Large intestine (tissue), 3 donors: ENCODE measurements at regions not wholly inside any gene's neighbourhood (a gene's known extent, or its start where the extent isn't known, plus 50 kb on each side); places are given as distances from the start of the nearest gene placed in this dataset.

Experiments used
- DNase-seq, 2 donors: peaks; one replicate each; pipeline versions ENCODE4 v3.0.0 to v3.0.0-alpha.2; 2013
- H3K27ac ChIP-seq: one replicate; pipeline ENCODE4 v1.5.1; 2013; ENCODE audit warnings: low read length
- H3K27me3 ChIP-seq: 2 replicates; pipeline ENCODE4 v1.6.1; 2013; ENCODE audit warnings: low read length; ENCODE audit not compliant: control insufficient read depth, insufficient read depth
- H3K36me3 ChIP-seq: 2 replicates; pipeline ENCODE4 v1.6.1; 2013; ENCODE audit warnings: low read length; ENCODE audit not compliant: control insufficient read depth, insufficient read depth
- H3K4me1 ChIP-seq: one replicate; pipeline ENCODE4 v1.6.1; 2013; ENCODE audit warnings: low read length; ENCODE audit not compliant: control insufficient read depth, insufficient read depth
- H3K4me3 ChIP-seq: one replicate; pipeline ENCODE4 v1.5.1; 2013; ENCODE audit warnings: low read length
- H3K9me3 ChIP-seq: one replicate; pipeline ENCODE4 v1.6.1; 2013; ENCODE audit warnings: mild to moderate bottlenecking, low read depth, low read length, moderate library complexity; ENCODE audit not compliant: control insufficient read depth
- WGBS: methylation state at CpG from one replicate; pipeline ENCODE4 v1.1.5; 2013; ENCODE audit warnings: low lambda C conversion rate; ENCODE audit not compliant: insufficient coverage; 5-methylcytosine and 5-hydroxymethylcytosine counted together

DNA sequence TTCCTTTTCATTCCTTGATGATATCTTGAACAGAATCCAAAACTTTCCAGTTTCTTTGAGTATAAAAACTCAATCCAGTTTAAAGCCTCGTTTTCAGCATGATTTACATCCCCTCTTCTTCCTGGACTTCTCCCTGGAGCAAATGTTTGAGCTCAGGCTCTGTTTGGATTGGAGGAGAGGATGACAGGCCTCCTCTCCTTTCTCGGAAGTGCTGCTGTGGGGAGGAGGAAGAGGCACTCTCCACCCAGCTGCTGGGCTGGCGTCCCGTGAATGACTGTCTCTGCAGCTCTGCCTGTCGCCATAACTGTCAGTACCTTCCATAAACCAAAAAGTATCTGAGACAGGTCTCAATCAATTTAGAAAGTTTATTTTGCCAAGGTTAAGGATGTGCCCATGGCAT, 238.2 kb upstream of the AGAP1 start:
- DNase-seq = peak in 1 of 2 donors; percentile 16
- no peaks in the 10 kb centered on the region for H3K9me3 ChIP-seq
- no CpG with 5 or more reads among the region's 5 CpGs for WGBS
- H3K36me3 ChIP-seq = no peaks in the 10 kb centered on the region
- H3K4me3 ChIP-seq = no peak overlapping the region
- no peaks in the 10 kb centered on the region for H3K27me3 ChIP-seq
- no peaks in the 10 kb centered on the region for H3K4me1 ChIP-seq
- no peak overlapping the region for H3K27ac ChIP-seq

DNA sequence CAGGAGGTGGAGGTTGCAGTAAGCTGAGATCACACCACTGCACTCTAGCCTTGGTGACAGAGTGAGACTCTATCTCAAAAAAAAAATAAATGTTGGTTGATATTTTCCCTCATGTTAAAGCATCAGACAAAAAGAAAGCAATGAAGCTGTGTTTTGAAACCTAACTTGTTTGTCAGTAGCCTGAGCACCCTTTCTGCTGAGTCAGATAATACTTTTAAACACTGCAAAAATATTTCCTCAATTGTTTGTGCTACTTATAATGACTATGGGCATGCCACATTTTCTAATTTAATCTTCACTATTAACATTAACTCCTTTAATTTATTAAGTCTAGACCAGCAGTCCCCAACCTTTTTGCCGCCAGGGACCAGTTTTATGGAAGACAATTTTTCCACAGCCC, 236.3 kb upstream of the AGAP1 start:
- Histone ChIP-seq H3K27me3 (peaks cover 3% of the 10 kb centered on the region), H3K4me1 (no peaks in the 10 kb centered on the region), H3K9me3 (no peaks in the 10 kb centered on the region), H3K27ac (no peak overlapping the region), H3K36me3 (no peaks in the 10 kb centered on the region), H3K4me3 (no peak overlapping the region)
- no CpG with 5 or more reads among the region's 1 CpG for WGBS
- DNase-seq = no peak

DNA sequence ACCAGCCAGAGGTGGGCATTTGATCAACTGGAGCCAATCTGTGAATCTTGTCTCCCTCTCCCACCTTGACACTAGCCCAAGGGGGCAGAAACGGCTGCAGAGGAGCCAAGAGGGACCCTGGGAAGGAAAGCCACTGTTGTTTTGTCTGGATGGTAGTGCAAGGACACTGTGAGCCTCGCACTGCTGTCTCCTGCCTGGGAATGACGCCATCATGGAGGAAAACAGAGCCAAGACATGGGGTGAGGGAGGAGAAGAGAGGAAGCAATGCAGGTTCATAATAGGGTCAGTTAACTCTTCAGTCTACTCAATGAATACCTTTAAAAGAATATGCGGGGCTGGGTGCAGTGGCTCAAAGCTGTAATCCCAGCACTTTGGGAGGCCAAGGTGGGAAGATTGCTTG, 231.1 kb upstream of the AGAP1 start:
- no peaks in the 10 kb centered on the region for H3K9me3 ChIP-seq
- no peak overlapping the region for H3K27ac ChIP-seq
- peaks cover 5% of the 10 kb centered on the region for H3K27me3 ChIP-seq
- no peak for DNase-seq
- H3K4me3 ChIP-seq = no peak overlapping the region
- peaks cover 13% of the 10 kb centered on the region for H3K4me1 ChIP-seq
- H3K36me3 ChIP-seq = no peaks in the 10 kb centered on the region
- 100% methylated on average over 1 of the region's 4 CpGs for WGBS

DNA sequence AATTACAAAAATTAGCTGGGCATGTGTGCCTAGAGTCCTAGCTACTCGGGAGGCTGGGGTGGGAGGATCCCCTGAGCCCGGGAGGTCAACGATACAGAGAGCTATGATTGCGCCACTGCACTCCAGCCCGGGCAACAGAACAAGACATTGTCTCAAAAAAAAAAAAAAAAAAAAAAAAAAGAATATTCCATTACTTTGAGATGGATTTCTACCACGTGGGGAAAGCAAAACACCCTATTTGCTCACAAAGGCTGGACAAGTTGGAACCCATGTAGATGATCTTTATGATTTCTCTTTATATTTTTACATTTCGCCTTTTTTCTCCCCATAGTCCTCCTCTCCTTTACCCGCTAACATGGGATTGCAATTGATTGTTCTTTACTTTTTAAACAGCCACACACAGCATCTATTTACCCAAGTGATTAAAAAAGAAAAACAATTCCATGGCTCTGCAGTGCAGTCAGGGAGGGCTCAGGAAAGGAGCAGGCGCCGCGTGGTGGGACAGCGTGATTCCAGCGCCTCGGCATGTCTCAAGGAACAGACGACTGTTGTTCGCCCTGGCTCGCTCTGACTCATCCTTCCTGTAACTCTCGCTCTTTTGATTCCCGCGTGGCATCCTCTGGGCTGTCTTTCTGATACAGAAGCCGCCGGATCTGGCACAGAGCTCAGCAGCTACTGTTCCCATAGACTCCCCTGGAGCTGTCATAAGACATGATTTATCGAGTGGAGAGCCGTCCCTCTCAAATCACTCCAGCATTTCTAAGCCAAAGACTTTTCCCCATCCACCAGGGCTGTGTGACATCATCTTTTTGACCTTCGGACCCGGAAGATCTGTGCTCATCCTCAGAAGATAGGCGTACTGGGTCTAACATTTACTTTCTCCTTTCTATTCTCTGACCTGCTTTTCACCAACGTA, 230.4 kb upstream of the AGAP1 start:
- no peak overlapping the region for H3K4me3 ChIP-seq
- DNase-seq = peak; percentile 66 to 84
- WGBS = 70% methylated on average over 2 of the region's 28 CpGs
- H3K36me3 ChIP-seq = no peaks in the 10 kb centered on the region
- H3K27me3 ChIP-seq = peaks cover 5% of the 10 kb centered on the region
- peaks cover 13% of the 10 kb centered on the region for H3K4me1 ChIP-seq
- no peaks in the 10 kb centered on the region for H3K9me3 ChIP-seq
- H3K27ac ChIP-seq = no peak overlapping the region

DNA sequence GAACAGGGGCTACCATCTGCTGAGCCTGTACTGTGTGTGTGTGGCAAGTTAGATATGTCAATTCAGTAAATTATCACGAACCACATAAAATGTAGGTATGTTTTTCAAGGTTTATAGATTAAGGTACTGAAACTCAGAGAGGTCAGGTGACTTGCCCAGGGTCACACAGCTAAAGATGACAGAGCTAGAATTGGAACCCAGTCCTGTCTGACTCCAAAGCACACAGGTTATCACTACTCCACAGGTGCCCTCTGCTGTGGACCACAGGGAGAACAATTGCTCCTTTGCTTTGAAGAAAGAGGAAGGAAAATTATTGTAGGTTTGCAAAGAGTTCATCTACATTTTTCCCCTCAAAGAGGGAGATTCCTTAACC, 229.7 kb upstream of the AGAP1 start:
- Histone ChIP-seq H3K4me3 (no peak overlapping the region), H3K27ac (no peak overlapping the region), H3K9me3 (no peaks in the 10 kb centered on the region), H3K36me3 (no peaks in the 10 kb centered on the region), H3K27me3 (peaks cover 5% of the 10 kb centered on the region), H3K4me1 (peaks cover 13% of the 10 kb centered on the region)
- no peak for DNase-seq
- WGBS = no CpG with 5 or more reads among the region's 1 CpG

DNA sequence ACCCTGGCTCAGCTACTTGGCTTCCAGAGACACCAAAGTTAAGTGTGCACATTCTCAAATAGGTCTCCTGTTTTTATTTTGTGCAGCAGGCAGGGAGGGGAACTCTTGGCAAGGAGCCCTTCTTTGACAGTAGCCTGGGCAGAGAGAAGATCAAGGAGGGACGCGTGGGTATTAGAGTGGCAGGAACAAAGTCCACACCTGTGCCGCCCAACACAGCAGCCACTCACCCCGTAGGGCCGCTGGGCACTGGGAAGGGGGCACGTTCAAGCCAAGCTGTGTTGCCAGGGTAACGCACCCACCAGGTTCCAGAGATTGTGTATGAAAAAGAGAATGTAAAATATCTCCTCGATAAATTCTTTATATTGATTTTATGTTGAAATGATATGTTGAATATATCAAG, 229.3 kb upstream of the AGAP1 start:
- no peak overlapping the region for H3K27ac ChIP-seq
- no peak for DNase-seq
- WGBS = no CpG with 5 or more reads among the region's 8 CpGs

DNA sequence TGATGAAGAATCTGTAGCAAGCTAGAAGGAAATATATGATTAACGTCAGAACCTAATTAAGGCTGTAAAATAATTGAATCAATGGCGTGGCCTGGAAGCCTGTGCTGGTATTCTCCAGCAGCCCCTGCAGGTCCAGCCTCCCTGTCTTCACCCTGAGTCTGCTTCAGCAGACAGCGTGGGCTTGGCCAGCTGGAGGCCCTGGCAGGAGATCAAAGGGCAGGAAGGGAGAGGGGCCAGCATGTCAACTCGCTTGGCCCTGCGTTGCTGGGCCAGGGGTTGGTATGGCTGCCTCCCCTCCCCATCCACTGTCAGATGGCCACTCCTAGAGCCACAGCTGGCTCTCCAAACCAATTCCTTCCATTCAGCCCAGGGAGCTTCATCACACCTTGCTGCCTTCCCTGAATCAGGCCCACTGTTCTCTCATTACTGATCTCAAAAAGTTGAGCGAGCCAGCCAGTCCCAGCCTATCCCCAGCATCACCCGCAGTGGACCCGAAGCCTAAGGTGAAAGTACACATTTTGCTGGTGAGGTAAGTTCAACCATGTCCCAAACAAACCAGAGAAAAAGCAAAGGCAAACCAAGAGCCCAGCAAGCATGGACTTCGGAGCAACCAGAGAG, 228.4 kb upstream of the AGAP1 start:
- Histone ChIP-seq H3K4me3 (no peak overlapping the region), H3K27ac (no peak overlapping the region), H3K36me3 (no peaks in the 10 kb centered on the region), H3K4me1 (peaks cover 13% of the 10 kb centered on the region), H3K9me3 (no peaks in the 10 kb centered on the region), H3K27me3 (peaks cover 6% of the 10 kb centered on the region)
- 40% methylated on average over 1 of the region's 9 CpGs for WGBS
- DNase-seq = peak; percentile 16 to 23

More for the DNA sequence above, 229.3 kb upstream of the AGAP1 start:
- H3K9me3 ChIP-seq = no peaks in the 10 kb centered on the region
- H3K27me3 ChIP-seq = peaks cover 5% of the 10 kb centered on the region
- H3K4me3 ChIP-seq = no peak overlapping the region
- peaks cover 13% of the 10 kb centered on the region for H3K4me1 ChIP-seq
- H3K36me3 ChIP-seq = no peaks in the 10 kb centered on the region

DNA sequence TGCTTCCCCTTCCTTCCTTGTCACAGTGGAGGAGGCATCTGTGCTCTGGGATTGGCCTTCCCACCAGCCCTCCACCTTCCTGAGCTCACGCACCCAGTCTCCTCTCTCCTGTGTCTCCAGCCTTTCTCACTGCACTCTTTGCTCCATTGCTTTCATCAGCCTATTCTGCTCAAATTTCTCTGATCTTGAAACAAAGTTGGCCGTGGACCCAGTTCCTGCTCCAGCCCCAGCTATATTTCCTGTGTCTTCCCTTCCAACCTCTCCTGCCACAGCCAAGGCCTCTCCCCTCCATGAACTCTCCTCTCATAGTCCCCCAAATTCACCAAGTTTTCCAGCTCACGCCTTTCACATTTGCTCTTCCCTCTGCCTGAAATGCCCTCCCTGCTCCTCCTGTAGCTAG, 226.6 kb upstream of the AGAP1 start:
- DNase-seq = no peak
- H3K4me1 ChIP-seq = peaks cover 13% of the 10 kb centered on the region
- 100% methylated on average over 2 of the region's 3 CpGs for WGBS

DNA sequence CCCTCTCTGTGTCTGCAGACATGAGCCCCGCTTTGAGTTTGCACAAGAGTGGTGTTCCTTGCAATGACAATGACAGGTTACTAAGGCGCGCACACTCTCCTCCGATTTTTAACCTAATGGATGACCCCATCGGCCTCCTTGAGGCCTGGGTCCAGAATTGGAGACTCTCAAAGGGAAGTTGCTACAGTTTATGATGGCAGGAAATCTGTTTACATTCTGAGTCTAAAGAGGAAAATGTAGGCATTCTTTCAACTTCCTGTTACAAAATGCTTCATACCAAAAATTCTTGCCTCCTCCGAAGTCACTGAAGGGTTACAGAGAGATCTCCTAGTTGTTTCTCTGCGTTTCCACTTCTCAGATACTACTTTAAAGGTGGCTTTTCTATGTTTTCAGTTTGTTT, 225.3 kb upstream of the AGAP1 start:
- no peaks in the 10 kb centered on the region for H3K9me3 ChIP-seq

More for the DNA sequence above, 226.6 kb upstream of the AGAP1 start:
- H3K27ac ChIP-seq = no peak overlapping the region
- no peaks in the 10 kb centered on the region for H3K36me3 ChIP-seq
- no peaks in the 10 kb centered on the region for H3K9me3 ChIP-seq
- H3K4me3 ChIP-seq = no peak overlapping the region
- peaks cover 4% of the 10 kb centered on the region for H3K27me3 ChIP-seq

DNA sequence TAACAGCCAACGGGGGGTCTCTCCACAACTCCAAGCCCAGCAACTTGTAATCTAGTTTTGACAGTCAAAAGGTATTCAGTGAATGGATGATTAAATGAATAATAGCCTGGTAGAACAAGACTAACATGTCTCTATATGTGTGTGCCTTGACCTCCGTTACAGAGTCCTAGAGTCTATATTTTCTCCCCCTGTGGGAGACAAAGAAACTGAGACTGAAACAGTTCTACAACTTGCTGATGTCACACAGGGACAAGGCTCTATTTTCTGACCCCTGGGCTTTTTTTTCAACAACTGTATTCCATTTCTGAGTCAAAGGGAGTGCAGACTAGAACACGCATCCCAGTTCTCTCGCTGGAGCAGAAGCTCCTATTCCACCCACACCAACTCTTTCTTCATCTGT, 223.6 kb upstream of the AGAP1 start:
- H3K27me3 ChIP-seq = peaks cover 2% of the 10 kb centered on the region
- no peak overlapping the region for H3K27ac ChIP-seq
- H3K4me3 ChIP-seq = no peak overlapping the region
- no CpG with 5 or more reads among the region's 4 CpGs for WGBS
- H3K36me3 ChIP-seq = no peaks in the 10 kb centered on the region
- no peak for DNase-seq
- no peaks in the 10 kb centered on the region for H3K9me3 ChIP-seq
- H3K4me1 ChIP-seq = peaks cover 2% of the 10 kb centered on the region

More for the DNA sequence above, 225.3 kb upstream of the AGAP1 start:
- peaks cover 2% of the 10 kb centered on the region for H3K27me3 ChIP-seq
- H3K4me1 ChIP-seq = peaks cover 8% of the 10 kb centered on the region
- 70% methylated on average over 2 of the region's 7 CpGs for WGBS
- H3K36me3 ChIP-seq = no peaks in the 10 kb centered on the region
- no peak overlapping the region for H3K4me3 ChIP-seq
- H3K27ac ChIP-seq = no peak overlapping the region
- no peak for DNase-seq
